Activated CD4-positive, alpha-beta T cell treated with anti-CD3 and anti-CD28 coated beads for 36 hours (primary cell): ENCODE measurements at regions not wholly inside any gene's neighbourhood (a gene's known extent, or its start where the extent isn't known, plus 50 kb on each side); places are given as distances from the start of the nearest gene placed in this dataset.

ENCODE experiments used
- ATAC-seq: fragments of 200-7000 bp; cut with Tn5 transposase; one replicate; pipeline ENCODE4 v1.10.0; 2021; ENCODE audit warnings: mild to moderate bottlenecking, moderate library complexity
- CTCF ChIA-PET: fragments of 350-600 bp; sonication (Branson Sonifier 250); formaldehyde crosslinking; loops from one replicate; lab custom pipeline; 2021; ENCODE audit warnings: antibody characterized with exemption; lab: Charles Lee
- POLR2A ChIA-PET: fragments of 350-600 bp; sonication (Branson Sonifier 250); formaldehyde crosslinking; loops from one replicate; lab custom pipeline; 2021; ENCODE audit warnings: antibody characterized with exemption, inconsistent platforms; lab: Charles Lee
- DNase-seq: peaks from one replicate; pipeline ENCODE4 v3.0.0-alpha.2; 2020
- H3K27ac Mint-ChIP-seq: one replicate; pipeline ENCODE4 v1.8.0; 2021; ENCODE audit warnings: mixed read lengths
- H3K27me3 Mint-ChIP-seq: one replicate; pipeline ENCODE4 v1.8.0; 2021; ENCODE audit warnings: mixed read lengths
- H3K36me3 Mint-ChIP-seq: one replicate; pipeline ENCODE4 v1.8.0; 2021; ENCODE audit warnings: low read depth, mixed read lengths
- H3K4me1 Mint-ChIP-seq: one replicate; pipeline ENCODE4 v1.8.0; 2021; ENCODE audit warnings: mixed read lengths
- H3K4me3 Mint-ChIP-seq: one replicate; pipeline ENCODE4 v1.8.0; 2021; ENCODE audit warnings: mild to moderate bottlenecking, moderate library complexity, mixed read lengths
- H3K9me3 Mint-ChIP-seq: one replicate; pipeline ENCODE4 v1.8.0; 2021; ENCODE audit warnings: low read depth, mixed read lengths
- intact Hi-C, 2 experiments: fragments of 100-400 bp; cut with DNase I in 1 of 2; cut with micrococcal nuclease in 1 of 2; formaldehyde crosslinking; loops; one replicate each; pipeline versions ENCODE4 v1.14.2 to v1.15.1; 2022 to 2024; cut with DNase I, micrococcal nuclease

DNA sequence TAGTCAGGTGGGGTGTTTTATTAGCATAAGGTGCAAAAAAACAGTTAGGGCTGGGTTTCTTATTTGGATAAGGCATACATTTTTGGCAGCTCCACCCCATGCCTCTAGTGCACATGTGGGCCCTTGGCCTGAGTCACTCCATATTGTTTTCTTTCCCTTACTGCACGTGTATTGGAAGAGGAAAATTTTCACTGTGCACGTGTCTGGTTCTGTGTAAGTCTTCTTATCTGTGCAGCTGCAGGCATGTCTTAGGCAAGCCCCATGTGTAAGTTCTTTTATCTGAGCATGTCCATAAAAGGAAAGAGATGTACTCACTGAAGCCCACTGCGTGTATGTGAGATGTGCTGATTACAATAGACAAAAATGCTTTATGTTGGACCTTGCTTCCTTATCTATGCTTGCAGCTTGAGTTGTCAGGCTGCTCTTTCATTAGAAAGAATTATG, 540.3 kb upstream of the IGFBP3 start:
- no peaks in the 10 kb centered on the region for H3K36me3 Mint-ChIP-seq
- ChIA-PET CTCF (no interaction called here), POLR2A (no interaction called here)
- no peaks in the 10 kb centered on the region for H3K4me1 Mint-ChIP-seq
- no peak overlapping the region for H3K4me3 Mint-ChIP-seq
- no peaks in the 10 kb centered on the region for H3K27me3 Mint-ChIP-seq
- ATAC-seq (no peak), DNase-seq (no peak)
- no peak overlapping the region for H3K27ac Mint-ChIP-seq
- intact Hi-C loops: no loop called here
- H3K9me3 Mint-ChIP-seq: peaks cover 23% of the 10 kb centered on the region

DNA sequence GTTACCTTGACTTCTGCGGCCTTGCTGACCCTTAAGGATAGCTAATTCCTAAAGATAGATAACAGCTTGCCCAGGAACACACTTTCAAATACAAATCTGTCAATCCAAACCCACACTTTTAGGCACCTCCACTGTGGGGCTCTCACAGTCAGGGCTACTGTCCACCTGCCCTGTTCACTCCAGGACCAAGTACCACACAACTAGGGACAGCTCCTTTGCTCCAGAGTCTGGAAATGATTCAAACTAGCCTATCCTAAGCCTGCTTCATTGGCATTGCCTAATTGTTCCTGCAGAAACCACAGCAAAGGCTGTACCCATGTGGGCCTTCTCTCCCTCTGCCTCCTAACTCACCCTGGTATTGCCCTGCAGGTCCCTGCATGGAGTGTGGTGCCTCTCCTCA, 538.9 kb upstream of the IGFBP3 start:
- H3K9me3 Mint-ChIP-seq: peaks cover 20% of the 10 kb centered on the region
- no peak for DNase-seq

DNA sequence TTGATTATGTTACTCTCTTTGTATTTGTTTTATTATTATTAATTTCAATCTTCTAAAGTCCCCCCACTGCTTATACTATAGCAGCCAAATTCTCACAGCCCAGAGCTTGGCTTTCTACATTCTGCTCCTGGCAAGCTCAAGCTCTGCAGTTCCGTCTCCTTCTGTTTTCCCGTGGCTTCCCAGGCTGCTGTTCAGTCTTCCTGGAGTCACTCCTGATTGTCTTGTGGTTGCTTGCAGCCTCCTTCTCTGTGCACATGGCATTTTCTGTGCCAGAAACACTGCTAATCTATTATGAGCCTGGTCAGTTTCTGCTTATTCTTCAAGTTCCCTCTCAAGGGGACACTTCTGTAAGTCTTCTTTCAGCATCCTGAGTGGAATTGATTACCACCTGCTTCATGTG, 533.7 kb upstream of the IGFBP3 start:
- H3K36me3 Mint-ChIP-seq: no peaks in the 10 kb centered on the region
- intact Hi-C loops: no loop called here
- DNase-seq (no peak), ATAC-seq (no peak)
- H3K27me3 Mint-ChIP-seq: no peaks in the 10 kb centered on the region
- ChIA-PET CTCF (interaction anchor here (0.7 kb wide), 1 partner anchor 405 kb away, joined by 3 read pairs; no protein-coding TSS in a partner anchor), POLR2A (no interaction called here)
- no peak overlapping the region for H3K27ac Mint-ChIP-seq
- peaks cover 4% of the 10 kb centered on the region for H3K9me3 Mint-ChIP-seq
- H3K4me3 Mint-ChIP-seq: no peak overlapping the region
- no peaks in the 10 kb centered on the region for H3K4me1 Mint-ChIP-seq

More for the DNA sequence above, 538.9 kb upstream of the IGFBP3 start:
- intact Hi-C loops: no loop called here
- POLR2A ChIA-PET: no interaction called here
- Mint-ChIP-seq H3K27me3 (no peaks in the 10 kb centered on the region), H3K4me3 (no peak overlapping the region), H3K36me3 (no peaks in the 10 kb centered on the region), H3K27ac (no peak overlapping the region), H3K4me1 (no peaks in the 10 kb centered on the region)
- no peak for ATAC-seq
- CTCF ChIA-PET: no interaction called here

DNA sequence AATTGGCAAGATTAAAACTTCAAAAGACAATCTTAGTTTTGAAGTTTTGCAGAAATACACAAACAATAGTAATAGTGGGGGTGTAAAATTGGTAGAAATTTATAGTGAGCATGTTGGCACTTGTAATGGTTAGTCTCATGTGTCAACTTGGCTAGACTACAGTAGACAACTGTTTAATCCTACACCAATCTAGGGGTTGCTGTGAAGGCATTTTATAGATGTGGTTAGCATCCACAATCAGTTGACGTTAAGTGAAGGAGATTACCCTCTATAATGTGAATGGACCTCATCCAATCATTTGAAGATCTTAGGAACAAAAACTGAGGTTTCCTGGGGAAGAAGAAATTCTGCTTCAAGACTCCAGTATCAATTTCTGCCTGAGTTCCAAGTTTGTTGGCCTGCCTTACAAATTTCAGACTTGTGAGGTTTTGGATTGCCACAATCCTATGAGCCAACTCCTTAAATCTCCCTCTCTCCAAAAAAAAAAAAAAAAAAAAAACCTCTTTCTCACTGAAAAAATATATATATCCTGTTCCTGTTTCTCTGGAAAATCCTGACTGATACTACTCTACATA, 531.6 kb upstream of the IGFBP3 start:
- Mint-ChIP-seq H3K27ac (no peak overlapping the region), H3K36me3 (no peaks in the 10 kb centered on the region), H3K9me3 (peaks cover 11% of the 10 kb centered on the region), H3K4me3 (no peak overlapping the region), H3K27me3 (no peaks in the 10 kb centered on the region), H3K4me1 (no peaks in the 10 kb centered on the region)
- DNase-seq (no peak), ATAC-seq (no peak)
- ChIA-PET CTCF (no interaction called here), POLR2A (no interaction called here)
- intact Hi-C loops: no loop called here

DNA sequence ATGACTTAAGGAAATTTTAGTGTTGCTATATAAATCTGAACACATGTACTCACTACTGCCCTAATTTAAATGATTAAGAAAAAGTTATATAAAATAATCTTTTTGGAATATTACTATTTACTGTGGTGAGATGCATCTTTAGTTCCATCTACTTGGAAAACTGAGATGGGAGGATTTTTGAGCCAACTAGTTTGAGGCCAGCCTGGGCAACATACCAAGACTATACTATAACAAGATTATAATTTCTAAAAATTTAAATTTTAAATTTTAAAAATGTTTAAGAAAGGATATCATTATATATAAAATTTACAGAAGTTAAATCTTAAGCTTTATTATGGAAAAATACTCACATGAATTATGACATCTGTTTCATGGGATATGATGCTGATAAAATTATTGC, 530.8 kb upstream of the IGFBP3 start:
- ChIA-PET POLR2A (no interaction called here), CTCF (no interaction called here)
- Mint-ChIP-seq H3K4me1 (no peaks in the 10 kb centered on the region), H3K27me3 (no peaks in the 10 kb centered on the region), H3K9me3 (peaks cover 9% of the 10 kb centered on the region), H3K36me3 (no peaks in the 10 kb centered on the region), H3K27ac (no peak overlapping the region), H3K4me3 (no peak overlapping the region)
- intact Hi-C loops: no loop called here
- DNase-seq (no peak), ATAC-seq (no peak)

DNA sequence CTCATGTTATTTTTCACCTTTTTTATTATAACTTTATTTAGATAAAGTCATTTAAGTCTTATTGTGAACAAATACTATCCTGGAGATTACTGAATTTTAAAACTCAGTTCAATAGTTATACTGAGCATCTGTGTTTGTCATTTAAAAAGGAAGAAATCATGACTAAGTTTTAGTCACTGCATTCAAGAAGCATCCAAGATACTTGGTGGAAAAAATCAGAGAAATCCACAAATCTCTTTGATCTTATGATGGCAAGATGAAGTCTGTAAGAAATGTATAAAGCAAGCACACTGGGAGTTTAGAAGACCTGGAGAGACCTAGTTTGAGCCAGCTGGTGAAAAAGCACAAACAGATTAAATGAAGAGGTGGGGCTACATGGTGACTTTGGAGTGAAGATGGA, 529.8 kb upstream of the IGFBP3 start:
- POLR2A ChIA-PET: no interaction called here
- Mint-ChIP-seq H3K27me3 (no peaks in the 10 kb centered on the region), H3K4me3 (no peak overlapping the region), H3K9me3 (peaks cover 11% of the 10 kb centered on the region), H3K36me3 (no peaks in the 10 kb centered on the region), H3K4me1 (no peaks in the 10 kb centered on the region), H3K27ac (no peak overlapping the region)
- CTCF ChIA-PET: no interaction called here
- ATAC-seq: no peak
- intact Hi-C loops: no loop called here
- DNase-seq: no peak

DNA sequence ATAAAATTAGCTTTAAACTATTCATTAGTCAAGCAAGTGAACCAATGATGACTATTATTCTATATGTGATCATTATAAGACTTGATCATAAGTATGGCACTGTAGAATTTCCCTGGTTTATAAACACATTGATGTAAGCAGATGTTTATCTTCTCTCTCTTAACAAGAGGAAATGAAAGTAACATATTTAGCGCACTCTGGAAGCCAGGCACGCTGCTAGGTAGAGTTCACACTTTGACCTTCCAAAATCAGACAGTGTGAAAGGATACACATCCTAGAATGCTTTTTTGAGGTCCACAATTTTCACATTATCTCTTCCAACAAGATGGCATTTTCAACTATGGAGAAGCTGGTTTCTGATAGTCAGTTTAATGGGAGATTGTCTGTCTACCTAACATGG, 529.4 kb upstream of the IGFBP3 start:
- CTCF ChIA-PET: no interaction called here
- H3K4me3 Mint-ChIP-seq: no peak overlapping the region
- no peaks in the 10 kb centered on the region for H3K36me3 Mint-ChIP-seq
- intact Hi-C loops: no loop called here
- H3K27me3 Mint-ChIP-seq: no peaks in the 10 kb centered on the region
- DNase-seq (no peak), ATAC-seq (no peak)
- H3K27ac Mint-ChIP-seq: no peak overlapping the region
- no peaks in the 10 kb centered on the region for H3K4me1 Mint-ChIP-seq
- peaks cover 13% of the 10 kb centered on the region for H3K9me3 Mint-ChIP-seq
- POLR2A ChIA-PET: no interaction called here

DNA sequence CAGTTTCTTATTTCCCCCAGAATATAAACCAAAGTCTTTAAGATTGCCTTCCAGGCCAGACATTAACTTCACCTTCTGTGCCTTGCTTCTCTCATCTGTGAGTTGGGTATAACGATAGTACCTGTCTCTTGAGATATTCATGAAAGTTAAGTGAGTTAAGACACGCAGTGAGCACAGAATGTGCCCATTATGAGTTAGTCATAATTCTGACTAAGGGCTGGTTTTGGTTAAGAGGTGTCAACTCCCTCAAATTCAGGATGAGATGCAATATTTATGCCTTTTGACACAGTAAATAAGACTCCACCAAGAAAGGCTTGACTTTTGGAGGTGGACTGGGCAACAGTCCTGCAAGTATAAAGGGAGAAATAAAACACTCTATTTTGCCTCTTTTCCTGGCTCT, 528.7 kb upstream of the IGFBP3 start:
- no peak for ATAC-seq
- POLR2A ChIA-PET: no interaction called here
- CTCF ChIA-PET: no interaction called here

DNA sequence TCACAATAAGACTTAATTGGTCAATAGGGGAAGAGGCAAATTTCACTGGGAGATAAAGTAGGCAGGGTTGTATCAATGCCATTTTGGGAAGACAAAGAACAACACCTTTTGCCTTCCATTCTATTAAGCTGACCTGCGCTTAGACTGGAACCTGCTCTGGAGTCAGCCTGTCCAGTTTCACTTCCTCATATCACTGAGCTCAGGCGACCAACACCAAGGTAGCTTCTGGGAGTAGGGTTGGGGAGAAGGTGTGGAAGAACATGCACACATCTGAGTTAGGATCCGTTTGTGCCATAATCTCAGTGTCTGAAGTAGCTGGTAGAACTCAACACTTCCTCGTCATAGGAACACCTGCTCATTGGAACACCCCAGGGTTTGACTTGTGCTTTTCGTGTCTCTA, 527.4 kb upstream of the IGFBP3 start:
- ChIA-PET POLR2A (no interaction called here), CTCF (no interaction called here)
- no peaks in the 10 kb centered on the region for H3K27me3 Mint-ChIP-seq
- no peak overlapping the region for H3K27ac Mint-ChIP-seq
- no peak overlapping the region for H3K4me3 Mint-ChIP-seq
- DNase-seq (no peak), ATAC-seq (no peak)
- H3K9me3 Mint-ChIP-seq: peaks cover 16% of the 10 kb centered on the region
- H3K4me1 Mint-ChIP-seq: no peaks in the 10 kb centered on the region
- intact Hi-C loops: no loop called here
- H3K36me3 Mint-ChIP-seq: no peaks in the 10 kb centered on the region

More for the DNA sequence above, 528.7 kb upstream of the IGFBP3 start:
- intact Hi-C loops: no loop called here
- DNase-seq: no peak
- Mint-ChIP-seq H3K9me3 (peaks cover 11% of the 10 kb centered on the region), H3K27ac (no peak overlapping the region), H3K36me3 (no peaks in the 10 kb centered on the region), H3K27me3 (no peaks in the 10 kb centered on the region), H3K4me1 (no peaks in the 10 kb centered on the region), H3K4me3 (no peak overlapping the region)

DNA sequence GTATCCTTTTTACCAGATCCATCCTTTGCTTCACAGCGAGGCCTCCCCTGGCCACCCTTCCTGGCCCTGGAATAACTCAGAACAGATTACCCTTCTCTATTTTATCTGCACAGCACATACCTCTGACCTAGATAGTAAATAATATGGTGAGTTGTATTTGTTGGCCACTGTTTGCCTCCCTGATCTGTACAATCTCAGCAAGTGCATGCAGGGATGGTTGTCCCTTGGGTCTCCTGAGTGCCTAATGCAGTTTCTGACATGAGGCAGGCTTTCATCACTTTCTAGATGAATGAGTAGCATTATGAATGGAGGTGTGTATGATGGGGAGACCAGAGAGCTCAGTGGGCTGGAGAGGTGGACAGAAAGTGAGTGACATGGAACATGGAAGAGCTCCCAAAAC, 525.1 kb upstream of the IGFBP3 start:
- Mint-ChIP-seq H3K27me3 (no peaks in the 10 kb centered on the region), H3K27ac (no peak overlapping the region), H3K4me1 (no peaks in the 10 kb centered on the region), H3K36me3 (no peaks in the 10 kb centered on the region), H3K9me3 (peaks cover 16% of the 10 kb centered on the region), H3K4me3 (no peak overlapping the region)
- intact Hi-C loops: no loop called here
- ATAC-seq: no peak
- ChIA-PET CTCF (no interaction called here), POLR2A (no interaction called here)
- no peak for DNase-seq

DNA sequence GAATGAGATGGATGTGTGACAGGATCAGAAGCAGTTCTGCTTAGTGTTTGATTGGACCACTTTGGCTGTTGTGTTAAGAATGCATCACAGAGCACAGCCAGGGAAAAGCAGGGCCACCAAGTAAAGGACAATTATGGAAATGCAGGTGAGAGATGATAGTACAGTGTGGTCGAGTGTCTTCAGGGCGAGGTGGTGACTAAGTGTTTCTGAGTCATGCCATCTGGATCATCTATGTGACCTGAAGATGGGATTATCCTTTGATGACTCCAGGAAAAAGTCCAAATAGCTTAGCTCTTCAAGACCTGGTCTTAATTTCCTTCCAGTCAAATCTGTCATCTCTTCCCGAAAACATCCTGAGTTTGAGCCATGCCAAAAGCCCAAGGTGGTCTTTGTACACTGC, 523.2 kb upstream of the IGFBP3 start:
- no peaks in the 10 kb centered on the region for H3K36me3 Mint-ChIP-seq
- H3K4me3 Mint-ChIP-seq: no peak overlapping the region
- H3K27me3 Mint-ChIP-seq: no peaks in the 10 kb centered on the region
- ATAC-seq (no peak), DNase-seq (no peak)
- ChIA-PET CTCF (no interaction called here), POLR2A (no interaction called here)
- H3K4me1 Mint-ChIP-seq: no peaks in the 10 kb centered on the region
- H3K27ac Mint-ChIP-seq: no peak overlapping the region
- intact Hi-C loops: no loop called here
- peaks cover 12% of the 10 kb centered on the region for H3K9me3 Mint-ChIP-seq

DNA sequence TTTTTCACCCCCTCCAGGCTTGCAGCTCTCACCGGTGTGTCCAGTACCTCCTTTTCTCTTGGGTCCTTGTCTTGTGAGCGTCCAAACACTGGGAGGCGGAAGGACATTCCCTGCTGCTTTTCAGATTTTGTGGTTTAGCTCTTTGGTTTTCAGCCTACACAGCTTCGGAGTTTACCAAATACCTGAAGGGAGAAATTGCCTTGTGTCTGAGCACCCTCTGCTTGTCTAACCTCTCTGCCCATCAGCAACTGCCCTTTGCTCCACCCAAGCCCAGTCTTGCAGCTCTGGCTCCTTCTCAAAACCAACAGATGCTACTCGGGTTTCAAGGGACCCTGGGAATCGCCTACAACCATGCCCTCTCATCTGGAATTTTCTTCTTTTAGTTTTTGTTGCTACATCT, 519.1 kb upstream of the IGFBP3 start:
- no peak overlapping the region for H3K27ac Mint-ChIP-seq
- H3K9me3 Mint-ChIP-seq: peaks cover 6% of the 10 kb centered on the region
- H3K4me1 Mint-ChIP-seq: no peaks in the 10 kb centered on the region
- no peak for DNase-seq
- H3K4me3 Mint-ChIP-seq: no peak overlapping the region
- ChIA-PET POLR2A (no interaction called here), CTCF (no interaction called here)
- intact Hi-C loops: no loop called here
- H3K27me3 Mint-ChIP-seq: no peaks in the 10 kb centered on the region
- H3K36me3 Mint-ChIP-seq: no peaks in the 10 kb centered on the region
- ATAC-seq: no peak

DNA sequence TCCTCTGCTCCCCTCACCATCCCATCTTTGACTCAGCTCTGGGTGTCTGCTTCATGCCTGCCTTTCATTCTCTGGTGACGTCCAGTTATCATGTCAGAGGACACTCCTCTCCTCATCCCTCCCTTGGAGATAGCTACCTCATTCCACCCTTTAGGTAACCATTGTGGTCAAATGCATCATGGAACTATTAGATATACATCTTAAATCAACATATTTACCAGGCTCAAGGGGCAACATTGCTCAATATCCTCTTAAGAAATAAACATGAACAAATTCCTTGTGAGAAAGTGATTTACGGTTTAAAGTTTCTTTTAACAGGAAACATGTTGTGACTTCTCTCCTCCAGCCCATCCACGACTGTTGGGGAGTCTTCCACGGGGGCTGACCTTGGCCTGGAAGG, 511.6 kb upstream of the IGFBP3 start:
- intact Hi-C loops: no loop called here
- no peak for DNase-seq
- no peak overlapping the region for H3K4me3 Mint-ChIP-seq
- no peak for ATAC-seq
- CTCF ChIA-PET: no interaction called here
- no peaks in the 10 kb centered on the region for H3K4me1 Mint-ChIP-seq
- no peak overlapping the region for H3K27ac Mint-ChIP-seq
- H3K27me3 Mint-ChIP-seq: no peaks in the 10 kb centered on the region
- POLR2A ChIA-PET: no interaction called here
- peaks cover 11% of the 10 kb centered on the region for H3K9me3 Mint-ChIP-seq
- H3K36me3 Mint-ChIP-seq: no peaks in the 10 kb centered on the region
